Activated naive CD4-positive, alpha-beta T cell (primary cell): ENCODE measurements at regions not wholly inside any gene's neighbourhood (a gene's known extent, or its start where the extent isn't known, plus 50 kb on each side); places are given as distances from the start of the nearest gene placed in this dataset.
"Not testable (repeated sequence)": the region's sequence is repeated elsewhere in the genome, so short reads cannot be mapped to it uniquely, and the experiment has no call there.

Source experiments
- DNase-seq, 4 experiments: peaks; one replicate each; lab custom pipeline; 2025; lab: John Stamatoyannopoulos, UW

- DNase-seq: no peak
These were observed 60.7 kb upstream of the SGO1 start for GRCh38 chr3:20246662-20247061.

GRCh38 chr3:20245781-20246180 is 59.8 kb upstream of the SGO1 start:
- no peak for DNase-seq

- no peak for DNase-seq
These were observed 54.3 kb upstream of the SGO1 start for GRCh38 chr3:20240154-20240883.

GRCh38 chr3:20238199-20238598 is 52.2 kb upstream of the SGO1 start:
- DNase-seq: not testable (repeated sequence)

- no peak for DNase-seq
These were observed 50.6 kb upstream of the SGO1 start for GRCh38 chr3:20236603-20237002.
